HepG2 (cell line): ENCODE measurements at regions not wholly inside any gene's neighbourhood (a gene's known extent, or its start where the extent isn't known, plus 50 kb on each side); places are given as distances from the start of the nearest gene placed in this dataset.

Experiments used
- BHLHE40 ChIP-seq: IDR thresholded peaks from 2 replicates; pipeline ENCODE4 v1.6.1; 2011; ENCODE audit warnings: low read length, improper control_type of control experiment
- EP300 ChIP-seq, 3 experiments: sonication (generic) in 1 of 3; formaldehyde crosslinking in 1 of 3; IDR thresholded peaks; 2 replicates each; pipeline versions ENCODE4 v1.5.1 to v1.6.1; 2011 to 2020; ENCODE audit warnings: low read depth in 2 of 3, low read length in 2 of 3, borderline replicate concordance in 1 of 3, improper control_type of control experiment in 1 of 3, mild to moderate bottlenecking in 1 of 3, missing genetic modification reagents in 1 of 3, moderate library complexity in 1 of 3
- FIP1L1 ChIP-seq: fragments of 200-400 bp; formaldehyde crosslinking; IDR thresholded peaks from 2 replicates; pipeline ENCODE4 v1.6.1; 2018; ENCODE audit warnings: low read depth, mild to moderate bottlenecking, low read length, moderate library complexity, borderline replicate concordance; ENCODE audit not compliant: insufficient read depth
- FOSL1 ChIP-seq: sonication (generic); formaldehyde crosslinking; IDR thresholded peaks from 2 replicates; pipeline ENCODE4 v1.9.0; 2021; ENCODE audit warnings: missing genetic modification reagents, borderline replicate concordance
- FOXA1 ChIP-seq, 2 experiments: fragments of 450-650 bp in 1 of 2; sonication (generic) in 1 of 2; formaldehyde crosslinking in 1 of 2; IDR thresholded peaks; 2 replicates each; pipeline versions ENCODE4 v1.4.0 to v1.6.1; 2016 to 2020; ENCODE audit warnings: missing genetic modification reagents in 1 of 2
- FOXP1 ChIP-seq, 2 experiments: fragments of 450-650 bp in 1 of 2; IDR thresholded peaks; 2 replicates each; pipeline ENCODE4 v1.6.1; 2017 to 2018; ENCODE audit warnings: antibody characterized with exemption in 1 of 2
- JUNB ChIP-seq: sonication (generic); formaldehyde crosslinking; IDR thresholded peaks from 2 replicates; pipeline ENCODE4 v1.8.0; 2022; ENCODE audit warnings: missing genetic modification reagents, mild to moderate bottlenecking, borderline replicate concordance
- KDM5A ChIP-seq: fragments of 200-600 bp; sonication (generic); IDR thresholded peaks from 2 replicates; pipeline ENCODE4 v1.7.0; 2018; ENCODE audit warnings: antibody characterized with exemption, mild to moderate bottlenecking, low read length, borderline replicate concordance
- KLF15 ChIP-seq: sonication (generic); formaldehyde crosslinking; IDR thresholded peaks from 2 replicates; pipeline ENCODE4 v1.8.1; 2023; ENCODE audit warnings: borderline replicate concordance, mild to moderate bottlenecking, inconsistent platforms, missing genetic modification reagents, mixed read lengths
- MYC ChIP-seq: sonication (generic); formaldehyde crosslinking; IDR thresholded peaks from 2 replicates; pipeline ENCODE4 v1.9.0; 2021; ENCODE audit warnings: missing genetic modification reagents, borderline replicate concordance
- NR2F6 ChIP-seq, 2 experiments: IDR thresholded peaks; 2 replicates each; pipeline ENCODE4 v1.6.1; 2016; ENCODE audit warnings: antibody characterized with exemption in 1 of 2, mild to moderate bottlenecking in 1 of 2
- PHF8 ChIP-seq: sonication (generic); formaldehyde crosslinking; IDR thresholded peaks from 2 replicates; pipeline ENCODE4 v1.5.0; 2020; ENCODE audit warnings: missing genetic modification reagents
- POGZ ChIP-seq: sonication (generic); formaldehyde crosslinking; IDR thresholded peaks from 2 replicates; pipeline ENCODE4 v1.4.0; 2020; ENCODE audit warnings: mild to moderate bottlenecking, missing genetic modification reagents
- PTBP1 ChIP-seq: fragments of 200-400 bp; formaldehyde crosslinking; IDR thresholded peaks from 2 replicates; pipeline ENCODE4 v1.6.1; 2018; ENCODE audit warnings: low read length, low read depth; ENCODE audit not compliant: poor library complexity, severe bottlenecking
- RXRB ChIP-seq: IDR thresholded peaks from 2 replicates; pipeline ENCODE4 v1.6.1; 2016; ENCODE audit warnings: borderline replicate concordance, missing genetic modification reagents, missing compliant biosample characterization
- TBX2 ChIP-seq: sonication (generic); formaldehyde crosslinking; IDR thresholded peaks from 2 replicates; pipeline ENCODE4 v1.5.0; 2020; ENCODE audit warnings: missing genetic modification reagents, mild to moderate bottlenecking, borderline replicate concordance
- TBX3 ChIP-seq: fragments of 450-650 bp; IDR thresholded peaks from 2 replicates; pipeline ENCODE4 v1.6.1; 2017; ENCODE audit warnings: antibody characterized with exemption, mild to moderate bottlenecking, inconsistent platforms, borderline replicate concordance
- TF ChIP-seq, protein P1 (sequence below): sonication (generic); formaldehyde crosslinking; IDR thresholded peaks from 2 replicates; pipeline ENCODE4 v1.4.0; 2020; ENCODE audit warnings: missing genetic modification reagents
- TF ChIP-seq, protein P2 (sequence below): sonication (generic); formaldehyde crosslinking; conservative IDR thresholded peaks from 2 replicates; pipeline ENCODE4 v1.4.0; 2020; ENCODE audit warnings: missing genetic modification reagents
- TF ChIP-seq, protein P3 (sequence below): IDR thresholded peaks from 2 replicates; pipeline ENCODE4 v1.6.1; 2016; ENCODE audit warnings: control low read depth
- TF ChIP-seq, protein P4 (sequence below): IDR thresholded peaks from 2 replicates; pipeline ENCODE4 v1.4.0; 2020; ENCODE audit warnings: mild to moderate bottlenecking, missing genetic modification reagents

DNA sequence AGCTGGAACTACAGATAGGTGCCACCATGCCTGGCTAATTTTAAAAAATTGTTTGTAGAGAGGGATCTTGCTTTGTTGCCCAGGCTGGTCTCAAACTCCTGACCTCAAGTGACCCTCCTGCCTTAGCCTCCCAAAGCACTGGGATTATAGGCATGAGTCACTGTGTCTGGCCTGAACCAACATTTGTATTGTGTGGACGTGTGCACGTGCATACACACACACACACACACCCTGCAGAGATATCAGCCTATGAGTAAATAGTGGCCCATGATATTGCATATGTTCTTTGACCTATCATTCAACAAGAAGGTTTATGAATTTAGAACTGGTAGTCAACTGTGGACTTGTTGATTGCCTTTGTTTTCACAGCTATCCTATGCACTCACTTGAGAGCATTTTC, 161.6 kb downstream of the BAMBI start (continued):
- no peak for TF ChIP-seq FOXP1 (IDR thresholded peaks at IDR 0.05)
- TF ChIP-seq FOXP1 (CRISPR knock-in tag; IDR thresholded peaks at IDR 0.05): peak; percentile 68
- TF ChIP-seq KLF15 (CRISPR knock-in tag): no peak
- TF ChIP-seq FOXA1 (IDR thresholded peaks at IDR 0.05): no peak
- peak; percentile 80 for TF ChIP-seq FOXA1 (CRISPR knock-in tag; IDR thresholded peaks at IDR 0.05)
- TF ChIP-seq KDM5A: no peak
- TF ChIP-seq, protein P1, sequence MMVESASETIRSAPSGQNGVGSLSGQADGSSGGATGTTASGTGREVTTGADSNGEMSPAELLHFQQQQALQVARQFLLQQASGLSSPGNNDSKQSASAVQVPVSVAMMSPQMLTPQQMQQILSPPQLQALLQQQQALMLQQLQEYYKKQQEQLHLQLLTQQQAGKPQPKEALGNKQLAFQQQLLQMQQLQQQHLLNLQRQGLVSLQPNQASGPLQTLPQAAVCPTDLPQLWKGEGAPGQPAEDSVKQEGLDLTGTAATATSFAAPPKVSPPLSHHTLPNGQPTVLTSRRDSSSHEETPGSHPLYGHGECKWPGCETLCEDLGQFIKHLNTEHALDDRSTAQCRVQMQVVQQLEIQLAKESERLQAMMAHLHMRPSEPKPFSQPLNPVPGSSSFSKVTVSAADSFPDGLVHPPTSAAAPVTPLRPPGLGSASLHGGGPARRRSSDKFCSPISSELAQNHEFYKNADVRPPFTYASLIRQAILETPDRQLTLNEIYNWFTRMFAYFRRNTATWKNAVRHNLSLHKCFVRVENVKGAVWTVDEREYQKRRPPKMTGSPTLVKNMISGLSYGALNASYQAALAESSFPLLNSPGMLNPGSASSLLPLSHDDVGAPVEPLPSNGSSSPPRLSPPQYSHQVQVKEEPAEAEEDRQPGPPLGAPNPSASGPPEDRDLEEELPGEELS (CRISPR knock-in tag): peak; percentile 61; the same call in 1 of the 2 replicates
- TF ChIP-seq EP300 (IDR thresholded peaks at IDR 0.05; ENCODE audit: low read depth in 2 of 2, low read length in 2 of 2): peak in 1 of 2 experiments; percentile 51; a peak in 1 of 4 replicates
- peak; percentile 41; the same call in 1 of the 2 replicates for TF ChIP-seq EP300 (CRISPR knock-in tag; IDR thresholded peaks at IDR 0.05; ENCODE audit: borderline replicate concordance)
- TF ChIP-seq BHLHE40: peak; percentile 97
- TF ChIP-seq, protein P2, sequence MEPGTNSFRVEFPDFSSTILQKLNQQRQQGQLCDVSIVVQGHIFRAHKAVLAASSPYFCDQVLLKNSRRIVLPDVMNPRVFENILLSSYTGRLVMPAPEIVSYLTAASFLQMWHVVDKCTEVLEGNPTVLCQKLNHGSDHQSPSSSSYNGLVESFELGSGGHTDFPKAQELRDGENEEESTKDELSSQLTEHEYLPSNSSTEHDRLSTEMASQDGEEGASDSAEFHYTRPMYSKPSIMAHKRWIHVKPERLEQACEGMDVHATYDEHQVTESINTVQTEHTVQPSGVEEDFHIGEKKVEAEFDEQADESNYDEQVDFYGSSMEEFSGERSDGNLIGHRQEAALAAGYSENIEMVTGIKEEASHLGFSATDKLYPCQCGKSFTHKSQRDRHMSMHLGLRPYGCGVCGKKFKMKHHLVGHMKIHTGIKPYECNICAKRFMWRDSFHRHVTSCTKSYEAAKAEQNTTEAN: 0 out of 2 replicates have a peak, but pooled peaks have one; percentile 22
- TF ChIP-seq POGZ (CRISPR knock-in tag): peak; percentile 48; the same call in 1 of the 2 replicates
- peak; percentile 71; the same call in 1 of the 2 replicates for TF ChIP-seq JUNB (CRISPR knock-in tag)
- no peak for TF ChIP-seq MYC (CRISPR knock-in tag)
- TF ChIP-seq TBX3: peak; percentile 66; the same call in 1 of the 2 replicates
- TF ChIP-seq FIP1L1: no peak
- peak; percentile 62 for TF ChIP-seq TBX2
- TF ChIP-seq, protein P3, sequence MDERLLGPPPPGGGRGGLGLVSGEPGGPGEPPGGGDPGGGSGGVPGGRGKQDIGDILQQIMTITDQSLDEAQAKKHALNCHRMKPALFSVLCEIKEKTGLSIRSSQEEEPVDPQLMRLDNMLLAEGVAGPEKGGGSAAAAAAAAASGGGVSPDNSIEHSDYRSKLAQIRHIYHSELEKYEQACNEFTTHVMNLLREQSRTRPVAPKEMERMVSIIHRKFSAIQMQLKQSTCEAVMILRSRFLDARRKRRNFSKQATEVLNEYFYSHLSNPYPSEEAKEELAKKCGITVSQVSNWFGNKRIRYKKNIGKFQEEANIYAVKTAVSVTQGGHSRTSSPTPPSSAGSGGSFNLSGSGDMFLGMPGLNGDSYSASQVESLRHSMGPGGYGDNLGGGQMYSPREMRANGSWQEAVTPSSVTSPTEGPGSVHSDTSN (CRISPR knock-in tag): no peak
- TF ChIP-seq FOSL1 (CRISPR knock-in tag): peak; percentile 72; the same call in 1 of the 2 replicates
- TF ChIP-seq PHF8: no peak
- no peak for TF ChIP-seq PTBP1
- TF ChIP-seq, protein P4, sequence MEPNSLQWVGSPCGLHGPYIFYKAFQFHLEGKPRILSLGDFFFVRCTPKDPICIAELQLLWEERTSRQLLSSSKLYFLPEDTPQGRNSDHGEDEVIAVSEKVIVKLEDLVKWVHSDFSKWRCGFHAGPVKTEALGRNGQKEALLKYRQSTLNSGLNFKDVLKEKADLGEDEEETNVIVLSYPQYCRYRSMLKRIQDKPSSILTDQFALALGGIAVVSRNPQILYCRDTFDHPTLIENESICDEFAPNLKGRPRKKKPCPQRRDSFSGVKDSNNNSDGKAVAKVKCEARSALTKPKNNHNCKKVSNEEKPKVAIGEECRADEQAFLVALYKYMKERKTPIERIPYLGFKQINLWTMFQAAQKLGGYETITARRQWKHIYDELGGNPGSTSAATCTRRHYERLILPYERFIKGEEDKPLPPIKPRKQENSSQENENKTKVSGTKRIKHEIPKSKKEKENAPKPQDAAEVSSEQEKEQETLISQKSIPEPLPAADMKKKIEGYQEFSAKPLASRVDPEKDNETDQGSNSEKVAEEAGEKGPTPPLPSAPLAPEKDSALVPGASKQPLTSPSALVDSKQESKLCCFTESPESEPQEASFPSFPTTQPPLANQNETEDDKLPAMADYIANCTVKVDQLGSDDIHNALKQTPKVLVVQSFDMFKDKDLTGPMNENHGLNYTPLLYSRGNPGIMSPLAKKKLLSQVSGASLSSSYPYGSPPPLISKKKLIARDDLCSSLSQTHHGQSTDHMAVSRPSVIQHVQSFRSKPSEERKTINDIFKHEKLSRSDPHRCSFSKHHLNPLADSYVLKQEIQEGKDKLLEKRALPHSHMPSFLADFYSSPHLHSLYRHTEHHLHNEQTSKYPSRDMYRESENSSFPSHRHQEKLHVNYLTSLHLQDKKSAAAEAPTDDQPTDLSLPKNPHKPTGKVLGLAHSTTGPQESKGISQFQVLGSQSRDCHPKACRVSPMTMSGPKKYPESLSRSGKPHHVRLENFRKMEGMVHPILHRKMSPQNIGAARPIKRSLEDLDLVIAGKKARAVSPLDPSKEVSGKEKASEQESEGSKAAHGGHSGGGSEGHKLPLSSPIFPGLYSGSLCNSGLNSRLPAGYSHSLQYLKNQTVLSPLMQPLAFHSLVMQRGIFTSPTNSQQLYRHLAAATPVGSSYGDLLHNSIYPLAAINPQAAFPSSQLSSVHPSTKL (CRISPR knock-in tag): peak; percentile 63
- TF ChIP-seq RXRB (CRISPR knock-in tag): peak; percentile 87
- peak; percentile 38 for TF ChIP-seq NR2F6 (IDR thresholded peaks at IDR 0.05)
- peak; percentile 70 for TF ChIP-seq NR2F6 (CRISPR knock-in tag; IDR thresholded peaks at IDR 0.05)
